SU-DHL-6 (cell line): ENCODE measurements at regions not wholly inside any gene's neighbourhood (a gene's known extent, or its start where the extent isn't known, plus 50 kb on each side); places are given as distances from the start of the nearest gene placed in this dataset.

Experiments
- H2AFZ ChIP-seq: fragments of 200-600 bp; sonication (generic); 2 replicates; pipeline ENCODE4 v1.6.1; 2014; ENCODE audit warnings: low read depth, mild to moderate bottlenecking, moderate library complexity, mixed read lengths, antibody characterized with exemption, low read length; ENCODE audit not compliant: severe bottlenecking
- H3F3A ChIP-seq: fragments of 200-600 bp; shearing (Covaris generic); 2 replicates; pipeline ENCODE4 v1.6.0; 2016; ENCODE audit warnings: antibody characterized with exemption, mild to moderate bottlenecking; ENCODE audit not compliant: insufficient read depth
- H3K27ac ChIP-seq: fragments of 200-600 bp; sonication (generic); 2 replicates; pipeline ENCODE4 v1.5.1; 2016; ENCODE audit warnings: low read depth, mild to moderate bottlenecking, low read length, moderate library complexity, mixed read lengths
- H3K27me3 ChIP-seq: fragments of 200-600 bp; sonication (generic), shearing (Covaris generic); 2 replicates; pipeline ENCODE4 v1.6.0; 2014; ENCODE audit warnings: mild to moderate bottlenecking, low read length
- H3K36me3 ChIP-seq: fragments of 200-600 bp; sonication (generic); 2 replicates; pipeline ENCODE4 v1.6.1; 2014; ENCODE audit warnings: mild to moderate bottlenecking, low read length, mixed read lengths
- H3K4me2 ChIP-seq: fragments of 300-600, 200-600 bp; shearing (Covaris generic), sonication (generic); 2 replicates; pipeline ENCODE4 v1.6.0; 2014; ENCODE audit warnings: low read length, low read depth, mild to moderate bottlenecking; ENCODE audit not compliant: poor library complexity, severe bottlenecking
- H3K4me3 ChIP-seq: fragments of 200-600 bp; sonication (generic); 2 replicates; pipeline ENCODE4 v1.5.1; 2014; ENCODE audit warnings: antibody characterized with exemption, low read length, mild to moderate bottlenecking, mixed read lengths; ENCODE audit not compliant: insufficient read depth, poor library complexity, severe bottlenecking
- H3K79me2 ChIP-seq: fragments of 200-600 bp; sonication (generic); 2 replicates; pipeline ENCODE4 v1.6.1; 2014; ENCODE audit warnings: mild to moderate bottlenecking, low read length, moderate library complexity; ENCODE audit not compliant: insufficient read depth
- H3K9ac ChIP-seq: fragments of 200-600 bp; sonication (generic); 2 replicates; pipeline ENCODE4 v1.7.0; 2014; ENCODE audit warnings: mild to moderate bottlenecking, low read length
- H3K9me2 ChIP-seq: fragments of 200-600 bp; sonication (generic); replicated peaks from 2 replicates; pipeline ENCODE4 v1.6.1; 2014; ENCODE audit warnings: low read length; ENCODE audit not compliant: insufficient read depth
- H3K9me3 ChIP-seq: fragments of 200-600 bp; sonication (generic); 2 replicates; pipeline ENCODE4 v1.6.1; 2014; ENCODE audit warnings: low read length, mixed read lengths; ENCODE audit not compliant: insufficient read depth
- H4K20me1 ChIP-seq: fragments of 200-600 bp; sonication (generic); 2 replicates; pipeline ENCODE4 v1.6.1; 2014; ENCODE audit warnings: low read depth, mild to moderate bottlenecking, antibody characterized with exemption, low read length, moderate library complexity, mixed read lengths
- EZH2phosphoT487 ChIP-seq: fragments of 200-600 bp; sonication (generic), shearing (Covaris generic); conservative IDR thresholded peaks from 2 replicates; pipeline ENCODE4 v1.6.1; 2018; ENCODE audit warnings: mild to moderate bottlenecking, antibody characterized with exemption, low read length, moderate library complexity, mixed read lengths
- TF ChIP-seq, protein P1 (sequence below): fragments of 200-600 bp; sonication (generic); IDR thresholded peaks from one replicate; pipeline ENCODE4 v1.5.1; 2017; ENCODE audit warnings: antibody characterized with exemption, mild to moderate bottlenecking, low read length, moderate library complexity; ENCODE audit not compliant: insufficient read depth, poor library complexity, severe bottlenecking

DNA sequence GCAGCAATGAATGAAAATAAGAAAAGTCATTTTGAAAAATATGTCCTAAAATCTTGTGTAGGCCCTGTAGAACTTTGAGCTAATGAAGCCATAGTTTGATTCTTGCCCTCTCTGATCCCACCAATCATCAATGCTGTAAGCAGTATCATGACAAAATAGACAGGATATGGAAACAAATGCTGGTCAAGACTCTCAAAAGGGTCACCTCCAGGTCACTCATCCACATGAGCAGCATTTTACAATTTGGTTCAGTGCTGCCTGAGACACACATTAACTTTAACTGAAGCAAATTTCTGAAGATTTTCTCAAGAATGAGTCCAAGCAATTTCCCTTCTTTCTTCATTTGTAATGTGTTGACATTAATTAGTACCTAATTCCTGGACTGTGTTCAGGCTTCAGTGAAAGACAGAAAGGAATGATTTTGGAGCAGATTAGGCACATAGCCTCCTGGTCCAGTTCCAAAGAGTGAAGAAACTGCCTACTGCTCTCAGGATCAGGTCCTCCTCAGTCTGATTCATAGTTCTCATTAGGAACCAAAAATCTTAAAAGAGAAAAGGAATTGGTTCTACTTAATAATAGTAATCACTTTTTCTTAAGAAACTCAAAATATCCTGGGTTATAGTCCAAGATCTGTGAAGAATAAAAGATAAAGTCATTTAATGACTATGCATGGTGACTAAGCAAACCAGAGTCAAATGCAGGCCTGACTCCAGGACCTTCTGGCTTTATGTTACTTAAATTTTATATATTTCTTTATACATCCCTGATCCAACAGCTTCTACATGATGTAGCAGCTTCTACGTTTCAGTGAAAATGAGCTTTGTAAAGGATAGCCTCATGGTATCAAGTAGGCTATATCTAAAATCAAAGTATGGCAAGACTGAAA lies 192.1 kb upstream of the RGMB start:
- H3K9me2 ChIP-seq, result no peaks in the 10 kb centered on the region
- H3K36me3 ChIP-seq, result no peaks in the 10 kb centered on the region
- H3K4me3 ChIP-seq, result no peak overlapping the region
- H3K27me3 ChIP-seq, result no peaks in the 10 kb centered on the region
- H2AFZ ChIP-seq, result no peak overlapping the region
- H3F3A ChIP-seq, result no peaks in the 10 kb centered on the region
- no peaks in the 10 kb centered on the region for H3K79me2 ChIP-seq
- no peaks in the 10 kb centered on the region for H4K20me1 ChIP-seq
- no peak overlapping the region for H3K4me2 ChIP-seq
- H3K27ac ChIP-seq, result no peak overlapping the region
- no peak for TF ChIP-seq EZH2phosphoT487
- TF ChIP-seq, protein P1, sequence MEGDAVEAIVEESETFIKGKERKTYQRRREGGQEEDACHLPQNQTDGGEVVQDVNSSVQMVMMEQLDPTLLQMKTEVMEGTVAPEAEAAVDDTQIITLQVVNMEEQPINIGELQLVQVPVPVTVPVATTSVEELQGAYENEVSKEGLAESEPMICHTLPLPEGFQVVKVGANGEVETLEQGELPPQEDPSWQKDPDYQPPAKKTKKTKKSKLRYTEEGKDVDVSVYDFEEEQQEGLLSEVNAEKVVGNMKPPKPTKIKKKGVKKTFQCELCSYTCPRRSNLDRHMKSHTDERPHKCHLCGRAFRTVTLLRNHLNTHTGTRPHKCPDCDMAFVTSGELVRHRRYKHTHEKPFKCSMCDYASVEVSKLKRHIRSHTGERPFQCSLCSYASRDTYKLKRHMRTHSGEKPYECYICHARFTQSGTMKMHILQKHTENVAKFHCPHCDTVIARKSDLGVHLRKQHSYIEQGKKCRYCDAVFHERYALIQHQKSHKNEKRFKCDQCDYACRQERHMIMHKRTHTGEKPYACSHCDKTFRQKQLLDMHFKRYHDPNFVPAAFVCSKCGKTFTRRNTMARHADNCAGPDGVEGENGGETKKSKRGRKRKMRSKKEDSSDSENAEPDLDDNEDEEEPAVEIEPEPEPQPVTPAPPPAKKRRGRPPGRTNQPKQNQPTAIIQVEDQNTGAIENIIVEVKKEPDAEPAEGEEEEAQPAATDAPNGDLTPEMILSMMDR, result no peak
- H3K9me3 ChIP-seq, result no peaks in the 10 kb centered on the region
- no peak overlapping the region for H3K9ac ChIP-seq

DNA sequence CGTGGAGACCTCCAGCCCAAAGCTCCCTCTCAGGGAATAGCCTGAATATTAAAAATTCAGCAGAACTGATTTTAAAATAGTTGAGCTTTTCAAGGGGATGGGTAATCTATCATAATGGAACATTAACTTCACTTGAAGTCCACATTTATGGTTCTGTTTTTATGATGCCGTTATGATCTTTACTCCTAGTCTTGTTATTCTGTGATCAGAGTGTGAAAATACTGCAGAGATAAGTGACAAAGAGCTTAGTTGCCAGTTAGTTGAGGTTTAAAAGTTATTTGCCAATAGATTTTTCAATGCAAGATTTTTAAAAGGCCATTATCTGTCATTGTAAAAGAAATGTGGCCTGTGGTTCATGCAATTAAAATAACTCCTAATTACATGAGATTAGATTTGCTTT lies 189.9 kb upstream of the RGMB start:
- Histone ChIP-seq H3K9me2 (no peaks in the 10 kb centered on the region), H3K9ac (no peak overlapping the region), H3K36me3 (no peaks in the 10 kb centered on the region), H2AFZ (no peak overlapping the region), H3K4me2 (no peak overlapping the region), H3K4me3 (no peak overlapping the region), H3F3A (no peaks in the 10 kb centered on the region), H3K27me3 (no peaks in the 10 kb centered on the region), H4K20me1 (no peaks in the 10 kb centered on the region), H3K27ac (no peak overlapping the region), H3K79me2 (no peaks in the 10 kb centered on the region), H3K9me3 (no peaks in the 10 kb centered on the region)
- no peak for TF ChIP-seq EZH2phosphoT487
- TF ChIP-seq, protein P1, result no peak

DNA sequence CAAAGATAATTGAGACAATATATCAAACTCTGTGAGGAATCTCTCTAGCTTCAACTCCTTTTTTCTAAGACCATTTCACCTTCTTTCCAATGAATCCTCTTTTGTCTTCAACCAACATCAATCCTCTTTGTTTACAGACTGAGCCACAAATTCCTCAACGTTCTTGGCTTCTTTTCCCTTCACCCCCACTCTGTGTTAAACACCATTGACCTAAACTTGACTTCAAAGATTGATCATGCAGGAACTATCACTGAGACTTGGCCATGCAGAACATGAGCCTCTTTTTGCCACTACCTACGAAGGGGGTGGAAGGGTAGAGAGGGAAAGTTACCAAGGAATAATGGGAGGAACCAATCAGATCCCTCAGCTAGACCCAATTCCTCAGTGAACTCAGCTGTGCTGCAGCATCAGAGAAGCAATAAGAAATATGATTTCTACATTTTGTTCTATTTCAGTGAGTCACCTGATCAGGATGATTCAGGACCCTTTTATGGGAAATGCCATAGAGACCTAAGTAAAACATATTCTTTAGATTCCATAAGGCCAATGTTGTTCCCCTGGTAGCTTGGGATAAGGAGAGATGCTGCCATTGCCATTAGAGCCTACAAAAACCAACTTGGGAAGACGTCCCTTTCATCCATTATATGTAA lies 187.7 kb upstream of the RGMB start:
- H2AFZ ChIP-seq, result no peak overlapping the region
- no peak overlapping the region for H3K4me2 ChIP-seq
- TF ChIP-seq, protein P1, result no peak
- TF ChIP-seq EZH2phosphoT487, result no peak

More for the DNA sequence above, 187.7 kb upstream of the RGMB start:
- Histone ChIP-seq H3K27me3 (no peaks in the 10 kb centered on the region), H3K4me3 (no peak overlapping the region), H3F3A (no peaks in the 10 kb centered on the region), H4K20me1 (no peaks in the 10 kb centered on the region), H3K79me2 (no peaks in the 10 kb centered on the region), H3K27ac (no peak overlapping the region), H3K9me2 (no peaks in the 10 kb centered on the region), H3K9ac (no peak overlapping the region), H3K36me3 (no peaks in the 10 kb centered on the region), H3K9me3 (no peaks in the 10 kb centered on the region)
